ENCODE measurements at regions not wholly inside any gene's neighbourhood (a gene's known extent, or its start where the extent isn't known, plus 50 kb on each side); places are given as distances from the start of the nearest gene placed in this dataset.

- Histone ChIP-seq H4K5ac (ENCODE audit: low read length) (no peak overlapping the region), H3K56ac (ENCODE audit: low read length) (no peak overlapping the region), H3K4me2 (ENCODE audit: low read length) (no peak overlapping the region), H3K79me1 (ENCODE audit: low read length) (no peaks in the 10 kb centered on the region), H2BK120ac (ENCODE audit: low read depth, low read length) (no peak overlapping the region), H3K79me2 (ENCODE audit: control insufficient read depth, insufficient read depth, low read length) (no peaks in the 10 kb centered on the region), H3K18ac (ENCODE audit: low read length) (peak overlapping the region; percentile 75), H3K36me3 (ENCODE audit: control insufficient read depth, insufficient read depth, low read length) (no peaks in the 10 kb centered on the region), H2BK5ac (ENCODE audit: low read length) (no peak overlapping the region), H2AK5ac (ENCODE audit: low read length) (no peak overlapping the region), H3K27me3 (ENCODE audit: insufficient read depth, low read length, poor library complexity) (no peaks in the 10 kb centered on the region), H3K4ac (ENCODE audit: low read depth, low read length) (no peak overlapping the region), H2BK15ac (replicated peaks; ENCODE audit: low read depth) (no peak overlapping the region), H3K4me3 (ENCODE audit: low read length) (no peak overlapping the region), H4K8ac (ENCODE audit: low read depth, low read length) (no peak overlapping the region), H3K4me1 (ENCODE audit: control insufficient read depth, low read depth, low read length) (no peaks in the 10 kb centered on the region), H3K23ac (ENCODE audit: low read length) (no peak overlapping the region), H3K27ac (ENCODE audit: low read depth, low read length) (no peak overlapping the region), H3K9ac (ENCODE audit: low read length) (no peak overlapping the region)
- WGBS (ENCODE audit: extremely low coverage, insufficient coverage, low lambda C conversion rate) = no CpG with 5 or more reads among the region's 2 CpGs
- no peak for DNase-seq
Measured at GRCh38 chr5:116787570-116787969, 212.9 kb upstream of the SEMA6A start.

GRCh38 chr5:116785106-116785505 lies 210.5 kb upstream of the SEMA6A start:
- Histone ChIP-seq H3K79me2 (ENCODE audit: control insufficient read depth, insufficient read depth, low read length) (no peaks in the 10 kb centered on the region), H4K8ac (ENCODE audit: low read depth, low read length) (no peak overlapping the region), H2BK5ac (ENCODE audit: low read length) (no peak overlapping the region), H3K79me1 (ENCODE audit: low read length) (no peaks in the 10 kb centered on the region), H3K27ac (ENCODE audit: low read depth, low read length) (no peak overlapping the region), H3K4me3 (ENCODE audit: low read length) (no peak overlapping the region), H2AK5ac (ENCODE audit: low read length) (no peak overlapping the region), H3K4me1 (ENCODE audit: control insufficient read depth, low read depth, low read length) (no peaks in the 10 kb centered on the region), H3K36me3 (ENCODE audit: control insufficient read depth, insufficient read depth, low read length) (no peaks in the 10 kb centered on the region), H4K5ac (ENCODE audit: low read length) (no peak overlapping the region), H3K4me2 (ENCODE audit: low read length) (no peak overlapping the region), H3K56ac (ENCODE audit: low read length) (peak overlapping the region; percentile 11), H3K18ac (ENCODE audit: low read length) (no peak overlapping the region), H3K27me3 (ENCODE audit: insufficient read depth, low read length, poor library complexity) (no peaks in the 10 kb centered on the region), H2BK15ac (replicated peaks; ENCODE audit: low read depth) (no peak overlapping the region), H3K4ac (ENCODE audit: low read depth, low read length) (no peak overlapping the region), H3K9ac (ENCODE audit: low read length) (no peak overlapping the region), H2BK120ac (ENCODE audit: low read depth, low read length) (no peak overlapping the region), H3K23ac (ENCODE audit: low read length) (no peak overlapping the region)
- no peak for DNase-seq
- no CpG with 5 or more reads among the region's 4 CpGs for WGBS (ENCODE audit: extremely low coverage, insufficient coverage, low lambda C conversion rate)

DNA sequence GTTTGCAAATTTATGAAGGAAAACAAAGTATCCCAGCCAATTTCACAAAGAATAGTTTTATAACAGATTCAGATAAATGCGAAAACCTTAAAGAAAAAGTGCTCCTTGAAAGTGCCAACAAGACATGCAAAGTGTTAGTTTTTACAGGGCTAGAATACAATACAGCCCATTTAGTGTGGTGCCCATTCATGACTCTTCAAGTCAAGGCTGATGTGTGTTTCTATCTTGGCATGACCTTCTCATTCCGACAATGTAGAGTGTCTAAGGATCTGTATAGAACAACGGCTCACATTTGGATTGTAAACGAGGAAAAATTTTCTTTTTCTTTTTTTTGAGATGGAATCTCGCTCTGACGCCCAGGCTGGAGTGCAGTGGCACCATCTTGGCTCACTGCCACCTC lies 205.2 kb upstream of the SEMA6A start:
- Histone ChIP-seq H3K18ac (ENCODE audit: low read length) (no peak overlapping the region), H2BK5ac (ENCODE audit: low read length) (no peak overlapping the region), H3K79me1 (ENCODE audit: low read length) (no peaks in the 10 kb centered on the region), H2AK5ac (ENCODE audit: low read length) (no peak overlapping the region), H2BK120ac (ENCODE audit: low read depth, low read length) (no peak overlapping the region), H3K56ac (ENCODE audit: low read length) (no peak overlapping the region), H3K27me3 (ENCODE audit: insufficient read depth, low read length, poor library complexity) (no peaks in the 10 kb centered on the region), H2BK15ac (replicated peaks; ENCODE audit: low read depth) (no peak overlapping the region), H3K23ac (ENCODE audit: low read length) (no peak overlapping the region), H4K5ac (ENCODE audit: low read length) (no peak overlapping the region), H3K27ac (ENCODE audit: low read depth, low read length) (no peak overlapping the region), H3K79me2 (ENCODE audit: control insufficient read depth, insufficient read depth, low read length) (no peaks in the 10 kb centered on the region), H3K4me1 (ENCODE audit: control insufficient read depth, low read depth, low read length) (peaks cover 5% of the 10 kb centered on the region), H4K8ac (ENCODE audit: low read depth, low read length) (no peak overlapping the region), H3K4me3 (ENCODE audit: low read length) (no peak overlapping the region), H3K4me2 (ENCODE audit: low read length) (no peak overlapping the region), H3K4ac (ENCODE audit: low read depth, low read length) (no peak overlapping the region), H3K9ac (ENCODE audit: low read length) (no peak overlapping the region), H3K36me3 (ENCODE audit: control insufficient read depth, insufficient read depth, low read length) (no peaks in the 10 kb centered on the region)
- whole genome bisulfite sequencing (ENCODE audit: extremely low coverage, insufficient coverage, low lambda C conversion rate) = no CpG with 5 or more reads among the region's 6 CpGs
- no peak for DNase-seq

DNA sequence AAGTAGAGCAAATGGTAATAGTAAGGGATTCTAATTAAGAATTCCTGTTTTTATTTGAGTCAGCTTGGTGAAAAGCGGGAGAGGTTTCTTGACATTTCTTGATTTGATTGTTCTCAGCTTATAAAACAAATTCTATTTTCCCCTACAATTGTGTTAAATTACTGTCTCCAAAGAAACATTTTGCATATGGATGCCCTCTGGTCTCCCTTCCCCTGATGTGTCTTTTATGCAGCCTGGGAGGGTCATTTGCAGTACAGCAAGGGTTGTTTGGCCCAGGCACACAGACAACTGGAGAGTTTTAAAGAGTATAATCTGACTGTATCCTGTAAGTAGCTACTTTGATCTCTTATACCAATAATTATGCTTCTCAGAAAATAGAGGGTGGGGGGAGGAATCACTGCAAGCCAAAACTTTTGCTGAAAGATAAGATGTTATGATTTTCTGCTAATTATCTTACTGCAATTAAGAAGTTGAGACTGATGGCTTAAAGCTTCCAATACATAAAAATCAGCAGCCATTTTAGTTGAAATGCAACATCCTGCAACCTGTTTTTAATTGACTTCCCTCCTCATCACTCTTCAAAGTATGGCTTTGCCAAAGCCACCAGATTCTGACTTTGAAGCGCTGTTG lies 204.1 kb upstream of the SEMA6A start:
- H3K79me1 ChIP-seq (ENCODE audit: low read length) = no peaks in the 10 kb centered on the region
- H2BK120ac ChIP-seq (ENCODE audit: low read depth, low read length) = no peak overlapping the region
- no peak overlapping the region for H3K27ac ChIP-seq (ENCODE audit: low read depth, low read length)
- no peak overlapping the region for H3K23ac ChIP-seq (ENCODE audit: low read length)
- no peak overlapping the region for H2BK15ac ChIP-seq (replicated peaks; ENCODE audit: low read depth)
- H3K79me2 ChIP-seq (ENCODE audit: control insufficient read depth, insufficient read depth, low read length) = no peaks in the 10 kb centered on the region
- H2BK5ac ChIP-seq (ENCODE audit: low read length) = peak overlapping the region; percentile 79
- H3K4me3 ChIP-seq (ENCODE audit: low read length) = no peak overlapping the region
- no peaks in the 10 kb centered on the region for H3K27me3 ChIP-seq (ENCODE audit: insufficient read depth, low read length, poor library complexity)
- H3K9ac ChIP-seq (ENCODE audit: low read length) = no peak overlapping the region
- H4K5ac ChIP-seq (ENCODE audit: low read length) = no peak overlapping the region
- H4K8ac ChIP-seq (ENCODE audit: low read depth, low read length) = no peak overlapping the region
- H3K4me1 ChIP-seq (ENCODE audit: control insufficient read depth, low read depth, low read length) = peaks cover 10% of the 10 kb centered on the region
- H3K18ac ChIP-seq (ENCODE audit: low read length) = peak overlapping the region; percentile 71
- no CpG with 5 or more reads among the region's 2 CpGs for WGBS (ENCODE audit: extremely low coverage, insufficient coverage, low lambda C conversion rate)
- no peak for DNase-seq
- H3K36me3 ChIP-seq (ENCODE audit: control insufficient read depth, insufficient read depth, low read length) = no peaks in the 10 kb centered on the region
- peak overlapping the region; percentile 73 for H2AK5ac ChIP-seq (ENCODE audit: low read length)
- H3K4me2 ChIP-seq (ENCODE audit: low read length) = no peak overlapping the region
- no peak overlapping the region for H3K4ac ChIP-seq (ENCODE audit: low read depth, low read length)
- peak overlapping the region; percentile 69 for H3K56ac ChIP-seq (ENCODE audit: low read length)

- H3K56ac ChIP-seq (ENCODE audit: low read length) = peak overlapping the region; percentile 69
- H3K79me1 ChIP-seq (ENCODE audit: low read length) = no peaks in the 10 kb centered on the region
- peaks cover 14% of the 10 kb centered on the region for H3K4me1 ChIP-seq (ENCODE audit: control insufficient read depth, low read depth, low read length)
- peak overlapping the region; percentile 71 for H3K18ac ChIP-seq (ENCODE audit: low read length)
- no peak overlapping the region for H3K4me2 ChIP-seq (ENCODE audit: low read length)
- no peak overlapping the region for H3K4me3 ChIP-seq (ENCODE audit: low read length)
- WGBS (ENCODE audit: extremely low coverage, insufficient coverage, low lambda C conversion rate) = no CpG with 5 or more reads among the region's 10 CpGs
- peak overlapping the region; percentile 29 for H3K27ac ChIP-seq (ENCODE audit: low read depth, low read length)
- no peaks in the 10 kb centered on the region for H3K79me2 ChIP-seq (ENCODE audit: control insufficient read depth, insufficient read depth, low read length)
- DNase-seq = peak; percentile 82
- no peak overlapping the region for H2BK15ac ChIP-seq (replicated peaks; ENCODE audit: low read depth)
- H3K4ac ChIP-seq (ENCODE audit: low read depth, low read length) = peak overlapping the region; percentile 8
- no peaks in the 10 kb centered on the region for H3K27me3 ChIP-seq (ENCODE audit: insufficient read depth, low read length, poor library complexity)
- no peak overlapping the region for H4K5ac ChIP-seq (ENCODE audit: low read length)
- H3K9ac ChIP-seq (ENCODE audit: low read length) = peak overlapping the region; percentile 37
- H2AK5ac ChIP-seq (ENCODE audit: low read length) = no peak overlapping the region
- no peak overlapping the region for H2BK120ac ChIP-seq (ENCODE audit: low read depth, low read length)
- no peaks in the 10 kb centered on the region for H3K36me3 ChIP-seq (ENCODE audit: control insufficient read depth, insufficient read depth, low read length)
- no peak overlapping the region for H4K8ac ChIP-seq (ENCODE audit: low read depth, low read length)
- peak overlapping the region; percentile 79 for H2BK5ac ChIP-seq (ENCODE audit: low read length)
- H3K23ac ChIP-seq (ENCODE audit: low read length) = no peak overlapping the region
Measured at GRCh38 chr5:116778032-116778431, 203.4 kb upstream of the SEMA6A start.

GRCh38 chr5:116773926-116774325 lies 199.3 kb upstream of the SEMA6A start:
- Histone ChIP-seq H4K8ac (ENCODE audit: low read depth, low read length) (no peak overlapping the region), H3K18ac (ENCODE audit: low read length) (peak overlapping the region; percentile 82), H3K9ac (ENCODE audit: low read length) (peak overlapping the region; percentile 60), H2BK15ac (replicated peaks; ENCODE audit: low read depth) (no peak overlapping the region), H3K56ac (ENCODE audit: low read length) (peak overlapping the region; percentile 88), H3K4ac (ENCODE audit: low read depth, low read length) (peak overlapping the region; percentile 89), H3K23ac (ENCODE audit: low read length) (no peak overlapping the region), H3K36me3 (ENCODE audit: control insufficient read depth, insufficient read depth, low read length) (no peaks in the 10 kb centered on the region), H3K79me2 (ENCODE audit: control insufficient read depth, insufficient read depth, low read length) (no peaks in the 10 kb centered on the region), H2AK5ac (ENCODE audit: low read length) (peak overlapping the region; percentile 89), H3K27me3 (ENCODE audit: insufficient read depth, low read length, poor library complexity) (no peaks in the 10 kb centered on the region), H2BK120ac (ENCODE audit: low read depth, low read length) (peak overlapping the region; percentile 54), H3K4me3 (ENCODE audit: low read length) (no peak overlapping the region), H3K79me1 (ENCODE audit: low read length) (no peaks in the 10 kb centered on the region), H3K4me2 (ENCODE audit: low read length) (peak overlapping the region; percentile 6), H3K4me1 (ENCODE audit: control insufficient read depth, low read depth, low read length) (peaks cover 24% of the 10 kb centered on the region), H4K5ac (ENCODE audit: low read length) (no peak overlapping the region), H2BK5ac (ENCODE audit: low read length) (peak overlapping the region; percentile 99), H3K27ac (ENCODE audit: low read depth, low read length) (peak overlapping the region; percentile 81)
- peak; percentile 97 for DNase-seq
- no CpG with 5 or more reads among the region's 5 CpGs for WGBS (ENCODE audit: extremely low coverage, insufficient coverage, low lambda C conversion rate)
